ENCODE measurements at regions not wholly inside any gene's neighbourhood (a gene's known extent, or its start where the extent isn't known, plus 50 kb on each side); places are given as distances from the start of the nearest gene placed in this dataset.

DNA sequence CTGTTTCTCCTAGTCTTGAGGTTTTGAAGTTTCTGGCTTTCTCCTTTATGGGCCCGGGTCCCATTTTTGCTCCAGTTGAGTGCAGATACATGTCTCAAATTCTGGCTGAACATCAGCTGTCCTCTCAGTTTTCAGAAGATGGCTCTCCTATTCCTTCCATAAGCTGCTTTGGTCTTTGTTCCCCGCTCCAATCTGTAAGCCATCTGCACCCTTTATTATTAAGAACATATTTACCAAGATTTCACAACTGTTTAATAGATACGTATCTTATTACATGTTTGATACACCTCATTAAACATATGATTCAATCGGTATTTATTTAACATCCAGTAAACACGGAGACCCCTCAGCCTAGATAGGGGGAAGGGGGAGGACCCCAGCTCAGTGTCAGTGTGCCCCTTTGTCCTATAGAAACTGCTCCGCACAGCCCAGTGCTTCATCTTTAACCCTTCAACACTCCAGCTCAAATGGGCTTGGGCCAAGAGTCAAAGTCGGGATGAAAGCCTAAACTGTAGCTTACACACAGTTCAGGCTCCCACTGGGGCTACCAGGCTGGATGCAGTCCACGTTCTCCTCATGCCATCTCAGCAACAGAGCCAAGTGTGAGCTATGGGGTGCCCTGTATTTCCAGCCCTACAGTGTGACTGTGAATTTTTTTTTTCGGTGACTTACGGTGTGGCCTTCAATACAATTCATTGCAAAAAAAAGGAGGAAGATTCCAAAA is 166.0 kb upstream of the ZFHX3 start:
- no peak overlapping the region for H2AFZ ChIP-seq (ENCODE audit: low read length)
- H4K20me1 ChIP-seq (ENCODE audit: insufficient read depth, low read length) = no peaks in the 10 kb centered on the region
- H3K27ac ChIP-seq (ENCODE audit: low read depth, low read length, poor library complexity, severe bottlenecking) = no peak overlapping the region
- H3K79me2 ChIP-seq (ENCODE audit: insufficient read depth, low read length) = no peaks in the 10 kb centered on the region
- H3K9me3 ChIP-seq (ENCODE audit: low read length) = no peaks in the 10 kb centered on the region
- no peak overlapping the region for H3K4me3 ChIP-seq (ENCODE audit: low read depth, low read length, poor library complexity, severe bottlenecking)
- H3K36me3 ChIP-seq (ENCODE audit: insufficient read depth, low read length) = no peaks in the 10 kb centered on the region
- H3F3A ChIP-seq (ENCODE audit: insufficient read depth, low read length) = no peaks in the 10 kb centered on the region
- H3K9me2 ChIP-seq (ENCODE audit: low read depth, low read length) = no peaks in the 10 kb centered on the region
- no peak overlapping the region for H3K4me2 ChIP-seq (ENCODE audit: low read length)
- H3K9ac ChIP-seq (ENCODE audit: low read length) = no peak overlapping the region
- no peak for TF ChIP-seq CTCF (IDR thresholded peaks at IDR 0.05; ENCODE audit: low read length)
- no peak for TF ChIP-seq EZH2 (IDR thresholded peaks at IDR 0.05; ENCODE audit: borderline replicate concordance, low read length)
- no peaks in the 10 kb centered on the region for H3K27me3 ChIP-seq (ENCODE audit: insufficient read depth, low read length)
- no peaks in the 10 kb centered on the region for H3K4me1 ChIP-seq (ENCODE audit: insufficient read depth, low read length, severe bottlenecking)

DNA sequence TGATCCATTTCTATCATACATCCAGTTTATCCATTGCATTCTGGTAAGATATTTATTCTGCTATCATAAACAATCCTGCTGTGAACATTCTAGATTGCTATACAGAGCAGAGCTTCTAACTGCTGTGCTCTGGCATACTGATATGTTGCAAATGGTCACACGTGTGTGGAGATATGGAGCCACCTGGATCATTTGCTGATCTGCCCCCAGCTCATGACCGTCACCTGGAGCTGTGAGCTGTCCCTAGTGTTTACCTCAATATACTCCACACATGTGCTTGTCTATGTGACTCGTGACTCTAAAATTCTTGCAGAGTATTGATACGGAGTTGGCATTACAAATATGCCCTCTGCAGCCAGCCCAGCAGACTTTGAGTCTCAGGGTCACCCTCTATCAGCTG is 164.5 kb upstream of the ZFHX3 start:
- Histone ChIP-seq H3F3A (ENCODE audit: insufficient read depth, low read length) (no peaks in the 10 kb centered on the region), H3K9ac (ENCODE audit: low read length) (no peak overlapping the region), H3K4me3 (ENCODE audit: low read depth, low read length, poor library complexity, severe bottlenecking) (no peak overlapping the region), H3K9me2 (ENCODE audit: low read depth, low read length) (no peaks in the 10 kb centered on the region), H3K27me3 (ENCODE audit: insufficient read depth, low read length) (no peaks in the 10 kb centered on the region), H3K4me1 (ENCODE audit: insufficient read depth, low read length, severe bottlenecking) (no peaks in the 10 kb centered on the region), H2AFZ (ENCODE audit: low read length) (no peak overlapping the region), H4K20me1 (ENCODE audit: insufficient read depth, low read length) (no peaks in the 10 kb centered on the region), H3K4me2 (ENCODE audit: low read length) (no peak overlapping the region), H3K79me2 (ENCODE audit: insufficient read depth, low read length) (no peaks in the 10 kb centered on the region), H3K36me3 (ENCODE audit: insufficient read depth, low read length) (no peaks in the 10 kb centered on the region), H3K27ac (ENCODE audit: low read depth, low read length, poor library complexity, severe bottlenecking) (no peak overlapping the region), H3K9me3 (ENCODE audit: low read length) (no peaks in the 10 kb centered on the region)
- TF ChIP-seq EZH2 (IDR thresholded peaks at IDR 0.05; ENCODE audit: borderline replicate concordance, low read length) (no peak), CTCF (IDR thresholded peaks at IDR 0.05; ENCODE audit: low read length) (no peak)

- Histone ChIP-seq H3K27me3 (ENCODE audit: insufficient read depth, low read length) (no peaks in the 10 kb centered on the region), H3K4me3 (ENCODE audit: low read depth, low read length, poor library complexity, severe bottlenecking) (no peak overlapping the region), H3K9me2 (ENCODE audit: low read depth, low read length) (no peaks in the 10 kb centered on the region), H3K9me3 (ENCODE audit: low read length) (no peaks in the 10 kb centered on the region), H3K4me1 (ENCODE audit: insufficient read depth, low read length, severe bottlenecking) (no peaks in the 10 kb centered on the region), H3K4me2 (ENCODE audit: low read length) (no peak overlapping the region), H2AFZ (ENCODE audit: low read length) (no peak overlapping the region), H3K27ac (ENCODE audit: low read depth, low read length, poor library complexity, severe bottlenecking) (no peak overlapping the region), H3K9ac (ENCODE audit: low read length) (no peak overlapping the region), H4K20me1 (ENCODE audit: insufficient read depth, low read length) (no peaks in the 10 kb centered on the region), H3K79me2 (ENCODE audit: insufficient read depth, low read length) (no peaks in the 10 kb centered on the region), H3K36me3 (ENCODE audit: insufficient read depth, low read length) (no peaks in the 10 kb centered on the region), H3F3A (ENCODE audit: insufficient read depth, low read length) (no peaks in the 10 kb centered on the region)
- TF ChIP-seq EZH2 (IDR thresholded peaks at IDR 0.05; ENCODE audit: borderline replicate concordance, low read length) (no peak), CTCF (IDR thresholded peaks at IDR 0.05; ENCODE audit: low read length) (no peak)
These were observed 162.8 kb upstream of the ZFHX3 start for GRCh38 chr16:73210686-73211085.
